CD4-positive, alpha-beta T cell (primary cell): ENCODE measurements at regions not wholly inside any gene's neighbourhood (a gene's known extent, or its start where the extent isn't known, plus 50 kb on each side); places are given as distances from the start of the nearest gene placed in this dataset.

Source experiments
- ATAC-seq: fragments of 200-7000 bp; cut with Tn5 transposase; one replicate; pipeline ENCODE4 v1.10.0; 2022; ENCODE audit warnings: mild to moderate bottlenecking; ENCODE audit not compliant: poor library complexity
- CTCF ChIA-PET: fragments of 350-600 bp; sonication (Branson Sonifier 250); formaldehyde crosslinking; loops from one replicate; lab custom pipeline; 2021; ENCODE audit warnings: antibody characterized with exemption, inconsistent platforms; lab: Charles Lee
- POLR2A ChIA-PET: fragments of 350-600 bp; sonication (Branson Sonifier 250); formaldehyde crosslinking; loops from one replicate; lab custom pipeline; 2021; ENCODE audit warnings: antibody characterized with exemption, inconsistent platforms; lab: Charles Lee
- DNase-seq, 14 experiments: peaks; one replicate each; pipeline ENCODE4 v3.0.0-alpha.2; 2013 to 2020; ENCODE audit warnings: mixed read lengths in 2 of 14
- H3K27ac ChIP-seq, 2 donors: one replicate each; pipeline versions ENCODE4 v1.5.1 to v1.7.0; 2013; ENCODE audit warnings: low read length in 2 of 2, low read depth in 1 of 2, mild to moderate bottlenecking in 1 of 2
- H3K27me3 ChIP-seq, 2 experiments: 1 replicate in 1 of 2; 2 replicates in 1 of 2; pipeline versions ENCODE4 v1.6.1 to v1.7.0; 2013; ENCODE audit warnings: low read length in 2 of 2, control low read depth in 1 of 2, mild to moderate bottlenecking in 1 of 2, moderate library complexity in 1 of 2; ENCODE audit not compliant: insufficient read depth in 2 of 2, control insufficient read depth in 1 of 2
- H3K36me3 ChIP-seq: one replicate; pipeline ENCODE4 v1.6.1; 2013; ENCODE audit warnings: low read length, control low read depth; ENCODE audit not compliant: insufficient read depth
- H3K4me1 ChIP-seq: one replicate; pipeline ENCODE4 v1.6.1; 2013; ENCODE audit warnings: low read length, control low read depth; ENCODE audit not compliant: insufficient read depth
- H3K4me3 ChIP-seq: one replicate; pipeline ENCODE4 v1.5.1; 2013; ENCODE audit warnings: mild to moderate bottlenecking, low read length, moderate library complexity
- H3K9me3 ChIP-seq, 2 experiments: 1 replicate in 1 of 2; 2 replicates in 1 of 2; pipeline versions ENCODE4 v1.6.1 to v1.7.0; 2013; ENCODE audit warnings: low read length in 2 of 2, mild to moderate bottlenecking in 2 of 2, control low read depth in 1 of 2, moderate library complexity in 1 of 2; ENCODE audit not compliant: control insufficient read depth in 1 of 2, insufficient read depth in 1 of 2
- H3K27ac Mint-ChIP-seq: one replicate; pipeline ENCODE4 v1.8.0; 2020; ENCODE audit warnings: mixed read lengths
- H3K27me3 Mint-ChIP-seq: one replicate; pipeline ENCODE4 v1.8.0; 2021; ENCODE audit warnings: mixed read lengths
- H3K36me3 Mint-ChIP-seq: one replicate; pipeline ENCODE4 v1.8.0; 2021; ENCODE audit warnings: low read depth, mixed read lengths
- H3K4me1 Mint-ChIP-seq: one replicate; pipeline ENCODE4 v1.8.0; 2021; ENCODE audit warnings: low read depth, mixed read lengths
- H3K4me3 Mint-ChIP-seq: one replicate; pipeline ENCODE4 v1.8.0; 2020; ENCODE audit warnings: mild to moderate bottlenecking, mixed read lengths
- H3K9me3 Mint-ChIP-seq: one replicate; pipeline ENCODE4 v1.8.0; 2020; ENCODE audit warnings: mixed read lengths
- intact Hi-C, 2 experiments: fragments of 100-400 bp; cut with DNase I in 1 of 2; cut with micrococcal nuclease in 1 of 2; formaldehyde crosslinking; loops; one replicate each; pipeline versions ENCODE4 v1.15.1 to v1.9.0; 2023 to 2025; cut with DNase I, micrococcal nuclease
- TF ChIP-seq, protein P1 (sequence below): fragments of 200-600 bp; IDR thresholded peaks from one replicate; pipeline ENCODE4 v1.8.0; 2022; ENCODE audit warnings: antibody characterized with exemption, mild to moderate bottlenecking

DNA sequence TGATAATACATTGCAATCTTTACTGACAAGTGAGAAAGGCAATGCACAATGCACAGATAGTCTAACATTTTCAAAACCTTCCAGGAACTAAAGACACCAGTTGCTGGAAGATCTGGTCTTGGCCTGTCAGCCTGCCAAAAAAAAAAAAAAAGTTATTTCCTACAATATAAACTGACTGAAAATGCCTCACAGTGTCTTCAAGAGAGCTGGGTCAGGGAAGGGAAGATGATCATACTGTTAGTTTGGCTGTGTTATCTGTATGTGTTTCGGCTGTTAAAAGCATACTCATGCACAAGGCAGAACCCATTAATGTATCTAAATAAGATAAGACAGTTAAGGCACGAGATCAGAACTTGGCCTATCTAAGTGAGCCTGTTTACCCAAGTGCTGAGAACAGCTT, 673.4 kb downstream of the MECOM start:
- Histone ChIP-seq H3K27me3 (no peaks in the 10 kb centered on the region), H3K4me1 (no peaks in the 10 kb centered on the region), H3K36me3 (no peaks in the 10 kb centered on the region), H3K4me3 (no peak overlapping the region), H3K9me3 (no peaks in the 10 kb centered on the region), H3K27ac (no peak overlapping the region)
- intact Hi-C loops = no loop called here
- H3K27ac Mint-ChIP-seq = no peak overlapping the region
- H3K4me3 Mint-ChIP-seq = no peak overlapping the region
- TF ChIP-seq, protein P1, sequence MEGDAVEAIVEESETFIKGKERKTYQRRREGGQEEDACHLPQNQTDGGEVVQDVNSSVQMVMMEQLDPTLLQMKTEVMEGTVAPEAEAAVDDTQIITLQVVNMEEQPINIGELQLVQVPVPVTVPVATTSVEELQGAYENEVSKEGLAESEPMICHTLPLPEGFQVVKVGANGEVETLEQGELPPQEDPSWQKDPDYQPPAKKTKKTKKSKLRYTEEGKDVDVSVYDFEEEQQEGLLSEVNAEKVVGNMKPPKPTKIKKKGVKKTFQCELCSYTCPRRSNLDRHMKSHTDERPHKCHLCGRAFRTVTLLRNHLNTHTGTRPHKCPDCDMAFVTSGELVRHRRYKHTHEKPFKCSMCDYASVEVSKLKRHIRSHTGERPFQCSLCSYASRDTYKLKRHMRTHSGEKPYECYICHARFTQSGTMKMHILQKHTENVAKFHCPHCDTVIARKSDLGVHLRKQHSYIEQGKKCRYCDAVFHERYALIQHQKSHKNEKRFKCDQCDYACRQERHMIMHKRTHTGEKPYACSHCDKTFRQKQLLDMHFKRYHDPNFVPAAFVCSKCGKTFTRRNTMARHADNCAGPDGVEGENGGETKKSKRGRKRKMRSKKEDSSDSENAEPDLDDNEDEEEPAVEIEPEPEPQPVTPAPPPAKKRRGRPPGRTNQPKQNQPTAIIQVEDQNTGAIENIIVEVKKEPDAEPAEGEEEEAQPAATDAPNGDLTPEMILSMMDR = no peak
- H3K9me3 Mint-ChIP-seq = no peaks in the 10 kb centered on the region
- no peaks in the 10 kb centered on the region for H3K4me1 Mint-ChIP-seq
- no peak for ATAC-seq
- ChIA-PET CTCF (no interaction called here), POLR2A (no interaction called here)
- no peaks in the 10 kb centered on the region for H3K36me3 Mint-ChIP-seq
- DNase-seq = no peak
- H3K27me3 Mint-ChIP-seq = no peaks in the 10 kb centered on the region

DNA sequence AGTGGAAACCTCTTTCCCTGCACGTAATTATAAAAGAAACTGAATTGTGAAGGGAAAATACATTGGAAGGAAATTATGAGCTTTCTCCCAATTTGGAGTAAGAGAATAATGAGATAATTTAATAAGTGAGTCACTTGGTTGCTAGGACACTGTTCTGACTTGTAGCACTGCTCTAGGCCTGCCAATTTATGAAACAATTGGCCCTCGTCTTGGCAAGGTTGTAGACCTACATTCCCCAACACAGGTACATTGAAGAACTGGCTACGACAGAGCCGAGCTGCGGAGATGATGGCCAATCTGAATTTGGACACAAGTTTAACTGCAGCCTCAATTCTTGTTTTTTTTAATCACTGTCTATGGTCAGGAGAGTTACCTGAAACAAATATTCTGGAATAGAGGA, 674.1 kb downstream of the MECOM start:
- no peaks in the 10 kb centered on the region for H3K27me3 ChIP-seq
- no peaks in the 10 kb centered on the region for H3K36me3 ChIP-seq
- H3K4me3 Mint-ChIP-seq = no peak overlapping the region
- no peak overlapping the region for H3K27ac ChIP-seq
- H3K4me1 ChIP-seq = no peaks in the 10 kb centered on the region
- H3K9me3 ChIP-seq = no peaks in the 10 kb centered on the region
- no peaks in the 10 kb centered on the region for H3K9me3 Mint-ChIP-seq
- DNase-seq (no peak), ATAC-seq (no peak)
- no peak overlapping the region for H3K4me3 ChIP-seq
- no peaks in the 10 kb centered on the region for H3K27me3 Mint-ChIP-seq
- POLR2A ChIA-PET = no interaction called here
- intact Hi-C loops = no loop called here
- TF ChIP-seq, protein P1 = no peak
- H3K4me1 Mint-ChIP-seq = no peaks in the 10 kb centered on the region
- no peak overlapping the region for H3K27ac Mint-ChIP-seq
- H3K36me3 Mint-ChIP-seq = no peaks in the 10 kb centered on the region
- CTCF ChIA-PET = no interaction called here

DNA sequence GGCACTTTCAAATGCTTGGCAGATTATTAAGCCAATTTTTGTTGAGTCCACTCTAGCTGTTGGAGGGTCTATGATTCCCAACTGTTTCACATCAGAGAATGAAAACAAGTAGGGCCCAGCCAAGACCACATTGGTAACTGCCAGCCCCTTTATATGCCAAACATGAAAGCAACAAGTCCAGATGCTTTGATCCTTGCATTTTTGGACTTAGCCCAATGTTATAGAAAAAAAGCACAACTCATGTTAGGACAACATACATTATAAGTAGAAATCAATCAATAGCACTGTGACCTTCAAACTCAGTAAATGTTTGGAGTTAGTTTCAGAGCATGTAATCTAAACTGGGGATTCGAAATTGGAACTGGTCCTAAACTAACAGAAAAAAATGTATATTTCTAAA, 674.7 kb downstream of the MECOM start:
- TF ChIP-seq, protein P1 = no peak
- POLR2A ChIA-PET = no interaction called here

More for the DNA sequence above, 674.7 kb downstream of the MECOM start:
- intact Hi-C loops = no loop called here
- H3K36me3 ChIP-seq = no peaks in the 10 kb centered on the region
- DNase-seq (no peak), ATAC-seq (no peak)
- no peaks in the 10 kb centered on the region for H3K27me3 ChIP-seq
- H3K4me3 ChIP-seq = no peak overlapping the region
- CTCF ChIA-PET = no interaction called here
- Mint-ChIP-seq H3K4me3 (no peak overlapping the region), H3K36me3 (no peaks in the 10 kb centered on the region), H3K27ac (no peak overlapping the region), H3K27me3 (no peaks in the 10 kb centered on the region), H3K4me1 (no peaks in the 10 kb centered on the region), H3K9me3 (no peaks in the 10 kb centered on the region)
- H3K27ac ChIP-seq = no peak overlapping the region
- no peaks in the 10 kb centered on the region for H3K9me3 ChIP-seq
- no peaks in the 10 kb centered on the region for H3K4me1 ChIP-seq
